ENCODE measurements at regions not wholly inside any gene's neighbourhood (a gene's known extent, or its start where the extent isn't known, plus 50 kb on each side); places are given as distances from the start of the nearest gene placed in this dataset.
A peak's percentile ranks its signal among the peaks of the same experiment; 100 is the strongest.

GRCh38 chr6:100267721-100268123, 197.0 kb downstream of the SIM1 start:
- no peak overlapping the region for H3K4me2 ChIP-seq (ENCODE audit: low read length)
- H3K4me3 ChIP-seq (ENCODE audit: low read length) = no peak overlapping the region
- H3K27me3 ChIP-seq (ENCODE audit: control insufficient read depth, insufficient read depth, low read length) = no peaks in the 10 kb centered on the region
- no peaks in the 10 kb centered on the region for H3K36me3 ChIP-seq (ENCODE audit: insufficient read depth, low read length)
- H3K9ac ChIP-seq (ENCODE audit: low read depth, low read length) = no peak overlapping the region
- H3K9me3 ChIP-seq (replicated peaks; ENCODE audit: low read length) = no peaks in the 10 kb centered on the region
- peaks cover 32% of the 10 kb centered on the region for H3K4me1 ChIP-seq (ENCODE audit: control insufficient read depth, insufficient read depth, low read length)

GRCh38 chr6:100266494-100267401, 198.0 kb downstream of the SIM1 start:
- Histone ChIP-seq H3K36me3 (ENCODE audit: insufficient read depth, low read length) (no peaks in the 10 kb centered on the region), H3K4me2 (ENCODE audit: low read length) (no peak overlapping the region), H3K4me3 (ENCODE audit: low read length) (no peak overlapping the region), H3K27me3 (ENCODE audit: control insufficient read depth, insufficient read depth, low read length) (no peaks in the 10 kb centered on the region), H3K9me3 (replicated peaks; ENCODE audit: low read length) (no peaks in the 10 kb centered on the region), H3K9ac (ENCODE audit: low read depth, low read length) (no peak overlapping the region), H3K4me1 (ENCODE audit: control insufficient read depth, insufficient read depth, low read length) (peaks cover 32% of the 10 kb centered on the region)

GRCh38 chr6:100262086-100262485, 202.6 kb downstream of the SIM1 start:
- no peak overlapping the region for H3K9ac ChIP-seq (ENCODE audit: low read depth, low read length)
- H3K36me3 ChIP-seq (ENCODE audit: insufficient read depth, low read length) = no peaks in the 10 kb centered on the region
- H3K4me2 ChIP-seq (ENCODE audit: low read length) = no peak overlapping the region
- H3K4me3 ChIP-seq (ENCODE audit: low read length) = no peak overlapping the region
- H3K9me3 ChIP-seq (replicated peaks; ENCODE audit: low read length) = no peaks in the 10 kb centered on the region
- peaks cover 4% of the 10 kb centered on the region for H3K4me1 ChIP-seq (ENCODE audit: control insufficient read depth, insufficient read depth, low read length)
- H3K27me3 ChIP-seq (ENCODE audit: control insufficient read depth, insufficient read depth, low read length) = no peaks in the 10 kb centered on the region

- Histone ChIP-seq H3K36me3 (ENCODE audit: insufficient read depth, low read length) (no peaks in the 10 kb centered on the region), H3K9me3 (replicated peaks; ENCODE audit: low read length) (no peaks in the 10 kb centered on the region), H3K27me3 (ENCODE audit: control insufficient read depth, insufficient read depth, low read length) (no peaks in the 10 kb centered on the region), H3K4me3 (ENCODE audit: low read length) (no peak overlapping the region), H3K9ac (ENCODE audit: low read depth, low read length) (no peak overlapping the region), H3K4me1 (ENCODE audit: control insufficient read depth, insufficient read depth, low read length) (peaks cover 4% of the 10 kb centered on the region), H3K4me2 (ENCODE audit: low read length) (no peak overlapping the region)
These were observed 203.2 kb downstream of the SIM1 start for GRCh38 chr6:100261486-100261885.

- H3K4me1 ChIP-seq (ENCODE audit: control insufficient read depth, insufficient read depth, low read length) = peaks cover 4% of the 10 kb centered on the region
- H3K4me2 ChIP-seq (ENCODE audit: low read length) = no peak overlapping the region
- H3K27me3 ChIP-seq (ENCODE audit: control insufficient read depth, insufficient read depth, low read length) = no peaks in the 10 kb centered on the region
- H3K9me3 ChIP-seq (replicated peaks; ENCODE audit: low read length) = no peaks in the 10 kb centered on the region
- no peak overlapping the region for H3K4me3 ChIP-seq (ENCODE audit: low read length)
- H3K36me3 ChIP-seq (ENCODE audit: insufficient read depth, low read length) = no peaks in the 10 kb centered on the region
- no peak overlapping the region for H3K9ac ChIP-seq (ENCODE audit: low read depth, low read length)
These were observed 204.1 kb downstream of the SIM1 start for GRCh38 chr6:100260584-100260983.

DNA sequence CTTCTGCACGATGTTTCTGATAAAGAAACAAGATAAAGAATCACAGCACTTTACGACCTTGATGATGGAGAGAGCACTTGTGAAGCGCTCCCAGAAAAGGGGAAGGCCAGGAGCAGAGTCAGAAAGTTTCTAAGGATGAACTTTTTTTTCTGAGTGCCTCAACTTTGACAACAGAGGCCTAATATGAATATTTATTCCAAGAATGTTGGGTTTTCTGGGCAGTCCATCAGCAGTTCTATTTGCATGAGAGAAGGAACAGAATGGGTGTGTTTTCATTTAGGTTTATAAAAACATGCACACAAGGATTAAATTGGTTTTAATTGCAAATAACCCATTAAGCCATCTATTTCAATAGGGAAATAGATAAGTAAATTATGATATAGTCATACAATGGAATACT, 204.9 kb downstream of the SIM1 start:
- peaks cover 4% of the 10 kb centered on the region for H3K4me1 ChIP-seq (ENCODE audit: control insufficient read depth, insufficient read depth, low read length)
- no peak overlapping the region for H3K4me3 ChIP-seq (ENCODE audit: low read length)
- no peaks in the 10 kb centered on the region for H3K36me3 ChIP-seq (ENCODE audit: insufficient read depth, low read length)
- no peak overlapping the region for H3K4me2 ChIP-seq (ENCODE audit: low read length)
- no peaks in the 10 kb centered on the region for H3K9me3 ChIP-seq (replicated peaks; ENCODE audit: low read length)
- H3K27me3 ChIP-seq (ENCODE audit: control insufficient read depth, insufficient read depth, low read length) = no peaks in the 10 kb centered on the region
- no peak overlapping the region for H3K9ac ChIP-seq (ENCODE audit: low read depth, low read length)

GRCh38 chr6:100258752-100259151, 206.0 kb downstream of the SIM1 start:
- H3K4me2 ChIP-seq (ENCODE audit: low read length) = no peak overlapping the region
- no peaks in the 10 kb centered on the region for H3K9me3 ChIP-seq (replicated peaks; ENCODE audit: low read length)
- H3K9ac ChIP-seq (ENCODE audit: low read depth, low read length) = no peak overlapping the region
- H3K36me3 ChIP-seq (ENCODE audit: insufficient read depth, low read length) = no peaks in the 10 kb centered on the region
- no peak overlapping the region for H3K4me3 ChIP-seq (ENCODE audit: low read length)
- peaks cover 4% of the 10 kb centered on the region for H3K4me1 ChIP-seq (ENCODE audit: control insufficient read depth, insufficient read depth, low read length)
- H3K27me3 ChIP-seq (ENCODE audit: control insufficient read depth, insufficient read depth, low read length) = no peaks in the 10 kb centered on the region

DNA sequence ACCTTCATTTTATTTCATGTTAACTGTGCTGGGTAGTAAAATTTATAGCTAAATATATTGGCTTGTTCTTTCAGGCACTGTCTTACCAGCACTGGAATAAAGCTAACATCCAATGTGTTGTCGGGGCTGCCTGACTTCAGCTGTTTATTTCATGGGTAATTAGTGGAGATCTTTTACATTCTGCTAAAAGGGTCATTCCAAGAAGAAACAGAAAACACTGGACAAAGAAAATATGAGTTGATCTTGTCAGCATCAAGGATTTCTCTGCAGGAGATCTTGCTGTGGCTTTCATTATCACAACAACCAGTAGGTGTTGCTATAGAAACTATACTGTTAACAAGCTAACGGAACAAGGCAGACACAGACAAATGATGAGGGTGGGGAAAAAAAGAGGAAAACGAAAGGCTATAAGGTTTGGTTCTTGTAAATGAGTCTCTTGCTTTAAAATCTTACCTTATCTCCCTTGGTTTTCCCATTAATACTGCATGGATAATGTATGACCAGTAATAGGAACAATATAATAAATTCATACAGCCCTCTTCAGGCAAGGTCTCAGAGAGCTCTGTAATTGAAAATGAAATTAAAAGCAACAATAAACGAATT, 206.8 kb downstream of the SIM1 start:
- H3K4me2 ChIP-seq (ENCODE audit: low read length) = peak overlapping the region; percentile 80
- H3K9ac ChIP-seq (ENCODE audit: low read depth, low read length) = peak overlapping the region; percentile 61
- no peaks in the 10 kb centered on the region for H3K36me3 ChIP-seq (ENCODE audit: insufficient read depth, low read length)
- peaks cover 4% of the 10 kb centered on the region for H3K4me1 ChIP-seq (ENCODE audit: control insufficient read depth, insufficient read depth, low read length)
- H3K9me3 ChIP-seq (replicated peaks; ENCODE audit: low read length) = no peaks in the 10 kb centered on the region
- peak overlapping the region; percentile 53 for H3K4me3 ChIP-seq (ENCODE audit: low read length)
- no peaks in the 10 kb centered on the region for H3K27me3 ChIP-seq (ENCODE audit: control insufficient read depth, insufficient read depth, low read length)

GRCh38 chr6:100255701-100256100, 209.0 kb downstream of the SIM1 start:
- Histone ChIP-seq H3K9me3 (replicated peaks; ENCODE audit: low read length) (no peaks in the 10 kb centered on the region), H3K9ac (ENCODE audit: low read depth, low read length) (no peak overlapping the region)

GRCh38 chr6:100247123-100247522, 217.6 kb downstream of the SIM1 start:
- Histone ChIP-seq H3K4me1 (ENCODE audit: control insufficient read depth, insufficient read depth, low read length) (no peaks in the 10 kb centered on the region), H3K4me2 (ENCODE audit: low read length) (no peak overlapping the region), H3K9ac (ENCODE audit: low read depth, low read length) (no peak overlapping the region), H3K27me3 (ENCODE audit: control insufficient read depth, insufficient read depth, low read length) (no peaks in the 10 kb centered on the region), H3K9me3 (replicated peaks; ENCODE audit: low read length) (no peaks in the 10 kb centered on the region), H3K4me3 (ENCODE audit: low read length) (no peak overlapping the region), H3K36me3 (ENCODE audit: insufficient read depth, low read length) (no peaks in the 10 kb centered on the region)

More at GRCh38 chr6:100255701-100256100, 209.0 kb downstream of the SIM1 start:
- no peaks in the 10 kb centered on the region for H3K27me3 ChIP-seq (ENCODE audit: control insufficient read depth, insufficient read depth, low read length)
- H3K4me3 ChIP-seq (ENCODE audit: low read length) = no peak overlapping the region
- H3K36me3 ChIP-seq (ENCODE audit: insufficient read depth, low read length) = no peaks in the 10 kb centered on the region
- peaks cover 4% of the 10 kb centered on the region for H3K4me1 ChIP-seq (ENCODE audit: control insufficient read depth, insufficient read depth, low read length)
- no peak overlapping the region for H3K4me2 ChIP-seq (ENCODE audit: low read length)

DNA sequence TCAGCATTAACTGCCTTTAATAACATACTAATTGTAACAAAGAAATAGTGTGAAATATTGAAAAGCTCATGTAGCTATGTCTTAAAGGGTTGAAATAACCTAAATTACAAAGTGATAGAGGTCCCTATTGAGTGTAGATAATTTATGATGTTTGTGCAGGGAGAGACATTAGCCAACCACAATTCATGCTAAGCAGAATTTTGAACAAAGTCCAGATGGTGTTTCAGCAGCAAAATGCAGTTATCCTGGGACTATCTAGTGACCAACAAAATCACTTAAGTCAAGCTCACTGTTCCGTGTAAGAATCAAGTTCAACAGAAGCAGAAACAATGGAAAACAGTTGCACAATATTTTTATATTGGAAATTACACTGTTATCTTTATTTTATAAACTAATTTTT, 218.5 kb downstream of the SIM1 start:
- Histone ChIP-seq H3K27me3 (ENCODE audit: control insufficient read depth, insufficient read depth, low read length) (no peaks in the 10 kb centered on the region), H3K9me3 (replicated peaks; ENCODE audit: low read length) (no peaks in the 10 kb centered on the region), H3K4me1 (ENCODE audit: control insufficient read depth, insufficient read depth, low read length) (no peaks in the 10 kb centered on the region), H3K4me2 (ENCODE audit: low read length) (no peak overlapping the region), H3K4me3 (ENCODE audit: low read length) (no peak overlapping the region), H3K9ac (ENCODE audit: low read depth, low read length) (no peak overlapping the region), H3K36me3 (ENCODE audit: insufficient read depth, low read length) (no peaks in the 10 kb centered on the region)

- Histone ChIP-seq H3K4me3 (ENCODE audit: low read length) (no peak overlapping the region), H3K4me2 (ENCODE audit: low read length) (no peak overlapping the region), H3K9ac (ENCODE audit: low read depth, low read length) (no peak overlapping the region), H3K9me3 (replicated peaks; ENCODE audit: low read length) (no peaks in the 10 kb centered on the region), H3K27me3 (ENCODE audit: control insufficient read depth, insufficient read depth, low read length) (no peaks in the 10 kb centered on the region), H3K36me3 (ENCODE audit: insufficient read depth, low read length) (no peaks in the 10 kb centered on the region), H3K4me1 (ENCODE audit: control insufficient read depth, insufficient read depth, low read length) (no peaks in the 10 kb centered on the region)
These were observed 223.9 kb downstream of the SIM1 start for GRCh38 chr6:100240798-100241197.

Measured in skeletal muscle satellite cell (primary cell).